UCSD-AML1 (cell line): ENCODE measurements at regions not wholly inside any gene's neighbourhood (a gene's known extent, or its start where the extent isn't known, plus 50 kb on each side); places are given as distances from the start of the nearest gene placed in this dataset.

Experiments used
- DNase-seq: peaks from one replicate; lab custom pipeline; 2025; ENCODE audit not compliant: unreplicated experiment; lab: John Stamatoyannopoulos, UW

- no peak for DNase-seq
These were observed 55.3 kb upstream of the POM121L12 start for GRCh38 chr7:52980129-52980528.

- DNase-seq: no peak
These were observed 62.3 kb upstream of the POM121L12 start for GRCh38 chr7:52973126-52973525.

GRCh38 chr7:52962402-52963076 lies 72.9 kb upstream of the POM121L12 start:
- no peak for DNase-seq

- no peak for DNase-seq
These were observed 74.3 kb upstream of the POM121L12 start for GRCh38 chr7:52961084-52961483.

- no peak for DNase-seq
These were observed 75.4 kb upstream of the POM121L12 start for GRCh38 chr7:52959878-52960660.

- DNase-seq: no peak
These were observed 76.1 kb upstream of the POM121L12 start for GRCh38 chr7:52959336-52959735.

GRCh38 chr7:52958621-52959140 lies 76.8 kb upstream of the POM121L12 start:
- no peak for DNase-seq

GRCh38 chr7:52956379-52956915 lies 79.0 kb upstream of the POM121L12 start:
- DNase-seq: no peak

- DNase-seq: no peak
These were observed 79.9 kb upstream of the POM121L12 start for GRCh38 chr7:52955522-52955921.

GRCh38 chr7:52944921-52945320 lies 90.5 kb upstream of the POM121L12 start:
- no peak for DNase-seq

GRCh38 chr7:52940481-52940880 lies 95.0 kb upstream of the POM121L12 start:
- DNase-seq: no peak

GRCh38 chr7:52938455-52939133 lies 96.8 kb upstream of the POM121L12 start:
- DNase-seq: no peak

- no peak for DNase-seq
These were observed 98.7 kb upstream of the POM121L12 start for GRCh38 chr7:52936750-52937149.

- DNase-seq: no peak
These were observed 106.8 kb upstream of the POM121L12 start for GRCh38 chr7:52928591-52928990.

GRCh38 chr7:52925332-52925731 lies 110.1 kb upstream of the POM121L12 start:
- DNase-seq: no peak

- no peak for DNase-seq
These were observed 114.5 kb upstream of the POM121L12 start for GRCh38 chr7:52920977-52921376.

GRCh38 chr7:52917982-52918578 lies 117.4 kb upstream of the POM121L12 start:
- no peak for DNase-seq

- no peak for DNase-seq
These were observed 123.6 kb upstream of the POM121L12 start for GRCh38 chr7:52911795-52912194.

GRCh38 chr7:52911326-52911725 lies 124.1 kb upstream of the POM121L12 start:
- no peak for DNase-seq

- no peak for DNase-seq
These were observed 125.5 kb upstream of the POM121L12 start for GRCh38 chr7:52909935-52910334.

- DNase-seq: no peak
These were observed 126.3 kb upstream of the POM121L12 start for GRCh38 chr7:52909131-52909530.
